ENCODE measurements at regions not wholly inside any gene's neighbourhood (a gene's known extent, or its start where the extent isn't known, plus 50 kb on each side); places are given as distances from the start of the nearest gene placed in this dataset.

GRCh38 chrX:39842281-39842973, 255.3 kb downstream of the BCOR start:
- no peak for ATAC-seq (ENCODE audit: low FRiP score)
- no peak for DNase-seq (ENCODE audit: low spot score)
- TF ChIP-seq CTCF (IDR thresholded peaks at IDR 0.05), result no peak

- no peak for TF ChIP-seq CTCF (IDR thresholded peaks at IDR 0.05)
- ATAC-seq (ENCODE audit: low FRiP score), result no peak
- no peak for DNase-seq (ENCODE audit: low spot score)
These were observed 254.4 kb downstream of the BCOR start for GRCh38 chrX:39843318-39843717.

DNA sequence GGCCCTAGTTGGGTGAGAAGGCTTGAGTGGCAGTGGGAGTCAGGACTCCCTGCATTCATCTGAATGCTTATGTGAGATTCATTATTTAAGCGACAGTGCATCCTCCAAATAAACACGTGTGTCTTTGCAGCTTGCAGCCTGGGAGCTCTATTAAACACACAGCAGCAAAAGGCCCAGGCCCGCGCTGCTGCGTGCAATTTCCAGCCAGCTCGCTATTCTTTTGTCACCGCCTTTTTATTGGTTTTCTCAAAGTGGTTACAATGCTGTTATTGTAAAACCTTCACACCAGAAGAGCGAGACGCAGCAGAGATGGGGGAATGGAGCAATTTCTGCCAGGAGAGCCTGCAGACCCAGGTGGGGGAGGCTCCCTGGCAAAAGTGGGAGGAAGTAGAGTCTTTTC, 252.5 kb downstream of the BCOR start:
- ATAC-seq (ENCODE audit: low FRiP score) (no peak), DNase-seq (ENCODE audit: low spot score) (no peak)
- TF ChIP-seq CTCF (IDR thresholded peaks at IDR 0.05), result no peak

DNA sequence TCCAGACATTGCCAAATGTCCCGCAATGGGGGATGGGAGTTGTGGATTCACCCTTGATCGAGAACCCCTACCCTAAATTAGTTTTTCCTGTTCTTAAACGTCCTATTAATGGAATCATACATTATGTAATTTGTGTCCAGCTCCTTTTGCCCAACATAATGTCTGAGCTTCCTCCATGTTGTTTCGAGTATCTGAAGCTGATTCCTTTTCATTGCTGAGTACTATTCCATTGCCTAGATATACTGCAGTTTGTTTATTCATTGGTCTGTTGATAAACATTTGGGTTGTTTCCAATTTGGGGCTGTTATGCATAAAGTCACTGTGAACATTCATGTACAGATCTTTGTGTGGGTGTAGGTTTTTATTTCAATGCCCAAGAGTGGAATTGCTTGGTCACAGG, 251.3 kb downstream of the BCOR start:
- ATAC-seq (ENCODE audit: low FRiP score), result no peak
- DNase-seq (ENCODE audit: low spot score), result no peak
- no peak for TF ChIP-seq CTCF (IDR thresholded peaks at IDR 0.05)

GRCh38 chrX:39848243-39848642, 249.5 kb downstream of the BCOR start:
- ATAC-seq (ENCODE audit: low FRiP score) (peak; percentile 54), DNase-seq (ENCODE audit: low spot score) (no peak)
- TF ChIP-seq CTCF (IDR thresholded peaks at IDR 0.05), result no peak

- DNase-seq (ENCODE audit: low spot score), result no peak
- no peak for TF ChIP-seq CTCF (IDR thresholded peaks at IDR 0.05)
- peak; percentile 48 for ATAC-seq (ENCODE audit: low FRiP score)
These were observed 248.9 kb downstream of the BCOR start for GRCh38 chrX:39848900-39849299.

DNA sequence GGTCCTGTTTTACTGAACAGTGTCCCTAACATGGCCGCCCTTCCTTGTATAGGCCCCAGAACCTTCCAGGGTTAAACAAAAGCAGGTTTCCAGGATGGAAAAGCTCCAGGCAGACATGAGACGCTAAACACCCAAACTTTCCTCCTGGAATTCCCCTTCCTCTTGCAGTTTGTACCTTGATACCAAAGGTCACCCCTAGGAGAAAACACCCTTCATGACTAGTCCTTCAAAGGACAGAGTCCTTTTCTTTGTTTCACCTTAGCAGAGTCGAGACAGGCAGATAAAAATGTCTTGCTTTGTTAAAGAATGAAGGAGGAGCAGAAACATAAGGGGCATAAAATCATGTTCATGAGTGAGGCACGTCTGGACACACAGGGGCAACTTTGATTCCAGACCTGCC, 247.5 kb downstream of the BCOR start:
- TF ChIP-seq CTCF (IDR thresholded peaks at IDR 0.05), result no peak
- DNase-seq (ENCODE audit: low spot score), result no peak
- no peak for ATAC-seq (ENCODE audit: low FRiP score)
